Transverse colon (tissue), 4 donors: ENCODE measurements at regions not wholly inside any gene's neighbourhood (a gene's known extent, or its start where the extent isn't known, plus 50 kb on each side); places are given as distances from the start of the nearest gene placed in this dataset.

Experiments
- DNase-seq: peaks from one replicate; pipeline ENCODE4 v3.0.0-alpha.2; 2019
- H3K27ac ChIP-seq, 4 donors: fragments of 200-600 bp; sonication (generic); 2 replicates each; pipeline ENCODE4 v1.5.1; 2016 to 2018; ENCODE audit warnings: inconsistent platforms in 4 of 4
- H3K27me3 ChIP-seq: fragments of 200-600 bp; sonication (generic); 2 replicates; pipeline ENCODE4 v1.5.1; 2017; ENCODE audit warnings: inconsistent platforms
- H3K36me3 ChIP-seq, 4 donors: fragments of 200-600 bp; sonication (generic); 2 replicates each; pipeline ENCODE4 v1.5.1; 2017 to 2019; ENCODE audit warnings: inconsistent platforms in 4 of 4
- H3K4me1 ChIP-seq, 4 donors: fragments of 200-600 bp; sonication (generic); 2 replicates each; pipeline ENCODE4 v1.5.1; 2017 to 2020; ENCODE audit warnings: inconsistent platforms in 4 of 4
- H3K4me3 ChIP-seq, 4 donors: fragments of 200-600 bp; sonication (generic); 1 replicate in 1 of 4; 2 replicates in 3 of 4; pipeline versions ENCODE4 v1.5.1 to v1.6.1; 2017 to 2019; ENCODE audit warnings: inconsistent platforms in 4 of 4
- H3K9me3 ChIP-seq, 2 donors: fragments of 200-600 bp; sonication (generic); 2 replicates each; pipeline ENCODE4 v1.5.1; 2017 to 2019; ENCODE audit warnings: inconsistent platforms in 2 of 2
- CTCF ChIP-seq, 5 experiments: fragments of 200-600 bp in 3 of 5; fragments of 450-650 bp in 2 of 5; sonication (generic) in 3 of 5; IDR thresholded peaks; 1 replicate in 2 of 5; 2 replicates in 3 of 5; pipeline ENCODE4 v1.5.1; 2016 to 2017; ENCODE audit warnings: antibody characterized with exemption in 5 of 5, inconsistent platforms in 3 of 5, mild to moderate bottlenecking in 2 of 5, moderate library complexity in 1 of 5
- EP300 ChIP-seq: sonication (generic); formaldehyde crosslinking; IDR thresholded peaks from one replicate; pipeline ENCODE4 v1.6.1; 2017; ENCODE audit warnings: antibody characterized with exemption, low read depth
- POLR2A ChIP-seq: fragments of 450-650 bp; IDR thresholded peaks from one replicate; pipeline ENCODE4 v1.6.1; 2016; ENCODE audit warnings: antibody characterized with exemption, mild to moderate bottlenecking, moderate library complexity
- POLR2AphosphoS5 ChIP-seq, 3 donors: sonication (generic); formaldehyde crosslinking; IDR thresholded peaks; one replicate each; pipeline ENCODE4 v1.6.1; 2016; ENCODE audit warnings: antibody characterized with exemption in 3 of 3
- WGBS, 2 donors: methylation state at CpG; one replicate each; pipeline ENCODE4 v1.1.5; 2018; ENCODE audit warnings: low coverage in 1 of 2; 5-methylcytosine and 5-hydroxymethylcytosine counted together
- in situ Hi-C, 4 donors: fragments of 200-750 bp; cut with MboI; loops; one replicate each; pipeline versions ENCODE4 v1.15.0 to v1.15.1; 2017; ENCODE audit warnings: low sequenced_read_pairs in 3 of 4, low pct_ligation_motif_present in 1 of 4, low pct_unique_long_range_greater_than_20kb in 1 of 4
- intact Hi-C: fragments of 100-400 bp; cut with DNase I; formaldehyde crosslinking; loops from one replicate; pipeline ENCODE4 v1.15.1; 2023; ENCODE audit warnings: low total_unique reads

GRCh38 chr5:105726093-105726492, 1944.6 kb downstream of the EFNA5 start:
- no peaks in the 10 kb centered on the region for H3K9me3 ChIP-seq
- H3K4me1 ChIP-seq = no peaks in the 10 kb centered on the region
- no peaks in the 10 kb centered on the region for H3K27me3 ChIP-seq
- 87% methylated on average over 4 of the region's 4 CpGs; no CpG with 5 or more reads in 1 of the 2 donors for WGBS, 2 donors
- no peaks in the 10 kb centered on the region for H3K36me3 ChIP-seq
- DNase-seq = no peak
- no peak overlapping the region for H3K4me3 ChIP-seq
- intact Hi-C loops (no loop called here), in situ Hi-C loops (no loop called here)
- no peak for TF ChIP-seq POLR2A
- no peak for TF ChIP-seq CTCF (IDR thresholded peaks at IDR 0.05)
- H3K27ac ChIP-seq = no peak overlapping the region

GRCh38 chr5:105708442-105708841, 1962.3 kb downstream of the EFNA5 start:
- TF ChIP-seq CTCF (IDR thresholded peaks at IDR 0.05) = no peak
- TF ChIP-seq POLR2A = no peak
- no peak for TF ChIP-seq EP300
- no peak for TF ChIP-seq POLR2AphosphoS5 (IDR thresholded peaks at IDR 0.05)
- Histone ChIP-seq H3K27ac (no peak overlapping the region), H3K36me3 (no peaks in the 10 kb centered on the region), H3K27me3 (no peaks in the 10 kb centered on the region), H3K9me3 (peaks cover 0 to 3% of the 10 kb centered on the region in 2 donors), H3K4me1 (no peaks in the 10 kb centered on the region), H3K4me3 (no peak overlapping the region)
- WGBS, 2 donors = 71% methylated on average over 1 of the region's 1 CpG
- in situ Hi-C loops (no loop called here), intact Hi-C loops (no loop called here)
- no peak for DNase-seq

GRCh38 chr5:105702323-105702722, 1968.4 kb downstream of the EFNA5 start:
- no peak overlapping the region for H3K27ac ChIP-seq
- intact Hi-C loops (no loop called here), in situ Hi-C loops (no loop called here)
- no peaks in the 10 kb centered on the region for H3K27me3 ChIP-seq
- no peak for DNase-seq
- no peak overlapping the region for H3K4me3 ChIP-seq
- no peaks in the 10 kb centered on the region for H3K4me1 ChIP-seq
- no peaks in the 10 kb centered on the region for H3K36me3 ChIP-seq
- peaks cover 3 to 7% of the 10 kb centered on the region in 2 donors for H3K9me3 ChIP-seq
- TF ChIP-seq POLR2A (no peak), POLR2AphosphoS5 (IDR thresholded peaks at IDR 0.05) (no peak), EP300 (no peak)

GRCh38 chr5:105696440-105696839, 1974.3 kb downstream of the EFNA5 start:
- Histone ChIP-seq H3K27ac (no peak overlapping the region), H3K36me3 (no peaks in the 10 kb centered on the region), H3K4me3 (no peak overlapping the region), H3K27me3 (no peaks in the 10 kb centered on the region), H3K4me1 (no peaks in the 10 kb centered on the region), H3K9me3 (no peaks in the 10 kb centered on the region)
- intact Hi-C loops (no loop called here), in situ Hi-C loops (no loop called here)
- DNase-seq = no peak
- WGBS, 2 donors = 96 to 97% methylated on average over 2 of the region's 2 CpGs
- TF ChIP-seq POLR2A = no peak
- no peak for TF ChIP-seq POLR2AphosphoS5 (IDR thresholded peaks at IDR 0.05)

- Histone ChIP-seq H3K9me3 (no peaks in the 10 kb centered on the region), H3K4me1 (no peaks in the 10 kb centered on the region), H3K27ac (no peak overlapping the region), H3K4me3 (no peak overlapping the region), H3K27me3 (no peaks in the 10 kb centered on the region), H3K36me3 (no peaks in the 10 kb centered on the region)
- 89 to 100% methylated on average over 1 to 2 of the region's 2 CpGs for WGBS, 2 donors
- no peak for DNase-seq
- in situ Hi-C loops (no loop called here), intact Hi-C loops (no loop called here)
- TF ChIP-seq EP300 (no peak), POLR2A (no peak), CTCF (IDR thresholded peaks at IDR 0.05) (no peak), POLR2AphosphoS5 (IDR thresholded peaks at IDR 0.05) (no peak)
Observed at GRCh38 chr5:105695941-105696340, 1974.8 kb downstream of the EFNA5 start.
